Colonic mucosa (tissue), 4 donors: ENCODE measurements at regions not wholly inside any gene's neighbourhood (a gene's known extent, or its start where the extent isn't known, plus 50 kb on each side); places are given as distances from the start of the nearest gene placed in this dataset.
"Not testable (repeated sequence)": the region's sequence is repeated elsewhere in the genome, so short reads cannot be mapped to it uniquely, and the experiment has no call there.

Experiments used
- DNase-seq: peaks from one replicate; pipeline ENCODE4 v3.0.0-alpha.2; 2020
- H3K27ac ChIP-seq: fragments of 200-600 bp; one replicate; pipeline ENCODE4 v1.8.0; 2021
- H3K27me3 ChIP-seq: fragments of 200-600 bp; one replicate; pipeline ENCODE4 v1.8.0; 2021
- H3K36me3 ChIP-seq: fragments of 200-600 bp; one replicate; pipeline ENCODE4 v1.8.0; 2021
- H3K4me1 ChIP-seq: fragments of 200-600 bp; one replicate; pipeline ENCODE4 v1.8.0; 2021; ENCODE audit warnings: mild to moderate bottlenecking
- H3K4me3 ChIP-seq: fragments of 200-600 bp; one replicate; pipeline ENCODE4 v1.8.0; 2021
- H3K9ac ChIP-seq, 2 donors: one replicate each; pipeline ENCODE4 v1.7.0; 2013; ENCODE audit warnings: control low read depth in 2 of 2, low read depth in 2 of 2, low read length in 2 of 2
- H3K9me3 ChIP-seq: fragments of 200-600 bp; one replicate; pipeline ENCODE4 v1.8.0; 2021
- intact Hi-C: fragments of 100-400 bp; cut with DNase I; formaldehyde crosslinking; loops from one replicate; pipeline ENCODE4 v1.14.1; 2022
- TF ChIP-seq, protein P1 (sequence below): fragments of 200-600 bp; IDR thresholded peaks from one replicate; pipeline ENCODE4 v1.8.0; 2022; ENCODE audit warnings: antibody characterized with exemption, mild to moderate bottlenecking
- donor health status: healthy.
- donor health status: DM: no; HTN: no; CAD: no.
- donor health status: DM: no; HTN: no; CAD: no.

DNA sequence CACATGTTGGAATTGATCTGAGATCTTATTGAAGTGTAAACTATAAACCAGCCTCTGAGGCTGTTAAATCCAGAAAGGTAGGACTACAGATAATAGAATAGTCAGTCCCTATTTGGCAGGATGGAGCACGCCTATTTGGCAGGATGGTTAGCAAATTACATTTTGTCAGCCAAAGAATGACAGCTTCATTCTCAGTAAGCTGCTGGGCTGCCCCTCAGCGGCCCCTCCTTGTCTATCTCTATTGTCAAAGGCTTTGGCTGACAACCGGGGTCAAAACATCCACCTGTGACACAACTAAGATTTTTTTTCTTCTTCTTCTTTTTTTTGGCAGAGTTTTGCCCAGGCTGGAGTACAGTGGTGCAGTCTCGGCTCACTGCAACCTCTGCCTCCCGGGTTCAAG, 123.4 kb upstream of the ECI2 start:
- no peaks in the 10 kb centered on the region for H3K36me3 ChIP-seq
- TF ChIP-seq, protein P1, sequence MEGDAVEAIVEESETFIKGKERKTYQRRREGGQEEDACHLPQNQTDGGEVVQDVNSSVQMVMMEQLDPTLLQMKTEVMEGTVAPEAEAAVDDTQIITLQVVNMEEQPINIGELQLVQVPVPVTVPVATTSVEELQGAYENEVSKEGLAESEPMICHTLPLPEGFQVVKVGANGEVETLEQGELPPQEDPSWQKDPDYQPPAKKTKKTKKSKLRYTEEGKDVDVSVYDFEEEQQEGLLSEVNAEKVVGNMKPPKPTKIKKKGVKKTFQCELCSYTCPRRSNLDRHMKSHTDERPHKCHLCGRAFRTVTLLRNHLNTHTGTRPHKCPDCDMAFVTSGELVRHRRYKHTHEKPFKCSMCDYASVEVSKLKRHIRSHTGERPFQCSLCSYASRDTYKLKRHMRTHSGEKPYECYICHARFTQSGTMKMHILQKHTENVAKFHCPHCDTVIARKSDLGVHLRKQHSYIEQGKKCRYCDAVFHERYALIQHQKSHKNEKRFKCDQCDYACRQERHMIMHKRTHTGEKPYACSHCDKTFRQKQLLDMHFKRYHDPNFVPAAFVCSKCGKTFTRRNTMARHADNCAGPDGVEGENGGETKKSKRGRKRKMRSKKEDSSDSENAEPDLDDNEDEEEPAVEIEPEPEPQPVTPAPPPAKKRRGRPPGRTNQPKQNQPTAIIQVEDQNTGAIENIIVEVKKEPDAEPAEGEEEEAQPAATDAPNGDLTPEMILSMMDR, result no peak
- intact Hi-C loops, result no loop called here

DNA sequence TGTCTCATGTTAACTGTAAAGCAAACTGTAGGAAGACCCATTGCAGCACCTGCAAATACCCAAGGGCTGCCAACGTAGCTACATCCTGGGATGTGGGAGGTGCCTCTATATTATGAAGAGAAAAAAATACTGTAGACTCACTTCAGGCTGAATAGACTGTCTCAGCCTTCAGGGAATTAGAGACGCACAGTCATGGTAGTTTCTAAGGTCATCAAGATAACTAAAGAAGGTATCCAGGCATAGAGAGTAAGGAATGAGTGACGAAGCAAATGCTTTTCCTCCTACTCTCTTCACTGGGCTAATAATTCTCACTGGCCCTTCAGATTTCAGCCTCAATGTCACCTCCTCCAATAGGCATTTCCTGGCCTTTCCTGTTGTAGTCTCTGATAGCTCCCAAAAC, 121.6 kb upstream of the ECI2 start:
- DNase-seq, result no peak
- Histone ChIP-seq H3K36me3 (no peaks in the 10 kb centered on the region), H3K4me3 (no peak overlapping the region), H3K27me3 (no peaks in the 10 kb centered on the region), H3K9ac (no peak overlapping the region), H3K4me1 (no peaks in the 10 kb centered on the region), H3K27ac (no peak overlapping the region), H3K9me3 (no peaks in the 10 kb centered on the region)
- TF ChIP-seq, protein P1, result no peak
- intact Hi-C loops, result no loop called here

More for the DNA sequence above, 123.4 kb upstream of the ECI2 start:
- Histone ChIP-seq H3K27ac (no peak overlapping the region), H3K9ac (no peak overlapping the region), H3K4me3 (no peak overlapping the region), H3K4me1 (no peaks in the 10 kb centered on the region), H3K27me3 (no peaks in the 10 kb centered on the region), H3K9me3 (no peaks in the 10 kb centered on the region)
- DNase-seq, result no peak

DNA sequence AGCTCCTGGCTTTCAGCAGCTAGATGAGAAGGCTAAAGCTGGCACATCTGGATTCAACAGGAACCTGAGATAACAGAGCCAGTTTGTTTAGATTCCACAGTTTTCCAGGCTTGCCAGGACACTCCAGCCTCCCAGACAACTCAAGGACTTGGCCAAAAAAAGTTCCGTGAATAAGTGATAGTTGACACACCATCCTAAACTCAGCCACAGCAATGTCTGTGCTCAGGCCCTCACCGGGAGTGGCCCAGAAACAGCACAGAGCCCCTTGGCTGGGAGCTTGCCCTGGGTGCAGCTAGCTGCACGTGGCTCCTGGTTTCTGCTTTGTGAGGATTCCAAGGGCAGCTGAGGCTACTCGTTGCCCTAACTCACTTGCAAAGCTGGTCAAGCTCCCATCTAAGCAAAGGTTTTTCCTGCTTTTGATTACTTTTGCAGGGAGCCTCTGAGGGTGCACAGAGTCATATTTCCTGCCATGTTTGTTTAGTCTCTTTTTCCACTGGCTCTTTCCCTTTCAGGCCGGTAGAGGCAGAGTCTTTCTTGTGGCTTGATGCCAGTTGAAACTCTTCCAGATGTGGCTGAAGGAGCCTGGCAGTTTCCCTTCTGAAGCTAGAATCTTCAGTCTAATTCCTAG, 118.3 kb upstream of the ECI2 start:
- intact Hi-C loops, result no loop called here
- no peak overlapping the region for H3K4me3 ChIP-seq
- DNase-seq, result peak; percentile 39
- TF ChIP-seq, protein P1, result no peak
- no peaks in the 10 kb centered on the region for H3K27me3 ChIP-seq
- no peak overlapping the region for H3K27ac ChIP-seq
- no peaks in the 10 kb centered on the region for H3K4me1 ChIP-seq
- H3K9me3 ChIP-seq, result no peaks in the 10 kb centered on the region
- no peak overlapping the region for H3K9ac ChIP-seq
- no peaks in the 10 kb centered on the region for H3K36me3 ChIP-seq

DNA sequence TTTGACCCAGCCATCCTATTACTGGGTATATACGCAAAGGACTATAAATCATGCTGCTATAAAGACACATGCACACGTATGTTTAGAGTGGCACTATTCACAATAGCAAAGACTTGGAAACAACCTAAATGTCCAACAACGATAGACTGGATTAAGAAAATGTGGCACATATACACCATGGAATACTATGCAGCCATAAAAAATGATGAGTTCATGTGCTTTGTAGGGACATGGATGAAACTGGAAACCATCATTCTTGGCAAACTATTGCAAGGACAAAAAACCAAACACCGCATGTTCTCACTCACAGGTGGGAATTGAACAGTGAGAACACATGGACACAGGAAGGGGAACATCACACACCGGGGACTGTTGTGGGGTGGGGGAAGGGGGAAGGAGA, 117.1 kb upstream of the ECI2 start:
- intact Hi-C loops, result not testable (repeated sequence)

DNA sequence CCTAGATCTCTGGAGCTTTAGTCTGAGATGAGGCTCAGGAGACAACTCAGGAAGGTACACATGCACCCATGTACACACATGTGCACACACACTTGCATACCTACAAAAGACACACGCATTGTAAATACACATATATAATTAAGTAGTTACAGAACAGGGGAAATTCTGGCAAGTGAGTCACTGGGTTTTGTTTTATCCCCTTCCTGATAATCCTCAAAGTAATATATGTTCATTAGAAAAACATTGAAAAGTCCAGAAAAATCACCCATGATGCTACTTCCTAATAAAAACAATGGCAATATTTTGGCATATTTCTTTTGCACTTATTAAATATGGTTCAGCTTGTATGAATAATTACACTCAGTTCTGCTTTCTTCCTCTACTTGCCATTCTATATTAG, 115.3 kb upstream of the ECI2 start:
- TF ChIP-seq, protein P1, result no peak
- Histone ChIP-seq H3K36me3 (no peaks in the 10 kb centered on the region), H3K4me1 (no peaks in the 10 kb centered on the region), H3K27ac (no peak overlapping the region), H3K9me3 (no peaks in the 10 kb centered on the region), H3K4me3 (no peak overlapping the region), H3K9ac (no peak overlapping the region), H3K27me3 (no peaks in the 10 kb centered on the region)
- no peak for DNase-seq
- intact Hi-C loops, result no loop called here

More for the DNA sequence above, 117.1 kb upstream of the ECI2 start:
- not testable (repeated sequence) for H3K4me1 ChIP-seq, DNase-seq, H3K27me3 ChIP-seq, H3K36me3 ChIP-seq, H3K9ac ChIP-seq, H3K27ac ChIP-seq, H3K9me3 ChIP-seq, H3K4me3 ChIP-seq

DNA sequence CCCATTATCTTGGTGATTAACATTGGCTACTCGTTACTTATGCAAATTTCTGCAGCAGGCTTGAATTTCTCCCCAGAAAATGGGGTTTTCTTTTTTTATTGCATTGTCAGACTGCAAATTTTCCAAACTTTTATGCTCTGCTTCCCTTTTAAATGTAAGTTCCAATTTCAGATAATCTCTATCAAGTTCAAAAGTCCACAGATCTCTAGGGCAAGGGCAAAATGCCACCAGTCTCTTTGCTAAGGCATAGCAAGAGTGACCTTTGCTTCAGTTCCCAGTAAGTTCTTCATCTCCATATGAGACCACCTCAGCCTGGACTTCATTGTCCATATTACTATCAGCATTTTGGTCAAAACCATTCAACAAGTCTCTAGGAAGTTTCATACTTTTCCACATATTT, 108.5 kb upstream of the ECI2 start:
- H3K27ac ChIP-seq, H3K4me1 ChIP-seq, H3K9me3 ChIP-seq, DNase-seq, H3K9ac ChIP-seq, H3K4me3 ChIP-seq, H3K36me3 ChIP-seq, intact Hi-C loops, H3K27me3 ChIP-seq: not testable (repeated sequence)
